NK-92 treated with Interleukin-12 subunit alpha and Interleukin-12 subunit beta, amount 100 ng/mL, for 24 hours (cell line): ENCODE measurements at regions not wholly inside any gene's neighbourhood (a gene's known extent, or its start where the extent isn't known, plus 50 kb on each side); places are given as distances from the start of the nearest gene placed in this dataset.

Source experiments
- DNase-seq: peaks from one replicate; lab custom pipeline; 2025; lab: John Stamatoyannopoulos, UW

GRCh38 chr2:37782155-37782673 is 110.8 kb upstream of the CDC42EP3 start:
- no peak for DNase-seq

GRCh38 chr2:37782721-37783371 is 111.4 kb upstream of the CDC42EP3 start:
- DNase-seq = no peak

- DNase-seq = no peak
Measured at GRCh38 chr2:37783545-37783944, 112.1 kb upstream of the CDC42EP3 start.

GRCh38 chr2:37784071-37784758 is 112.8 kb upstream of the CDC42EP3 start:
- DNase-seq = no peak

- no peak for DNase-seq
Measured at GRCh38 chr2:37784759-37785149, 113.3 kb upstream of the CDC42EP3 start.

GRCh38 chr2:37786191-37786698 is 114.8 kb upstream of the CDC42EP3 start:
- DNase-seq = no peak

GRCh38 chr2:37786854-37787253 is 115.4 kb upstream of the CDC42EP3 start:
- DNase-seq = no peak

- DNase-seq = no peak
Measured at GRCh38 chr2:37788602-37789209, 117.3 kb upstream of the CDC42EP3 start.

GRCh38 chr2:37790019-37790418 is 118.6 kb upstream of the CDC42EP3 start:
- no peak for DNase-seq

GRCh38 chr2:37790462-37790861 is 119.0 kb upstream of the CDC42EP3 start:
- DNase-seq = no peak

GRCh38 chr2:37792366-37792765 is 120.9 kb upstream of the CDC42EP3 start:
- no peak for DNase-seq

- DNase-seq = no peak
Measured at GRCh38 chr2:37793004-37793403, 121.6 kb upstream of the CDC42EP3 start.

GRCh38 chr2:37794717-37795116 is 123.3 kb upstream of the CDC42EP3 start:
- no peak for DNase-seq

- DNase-seq = no peak
Measured at GRCh38 chr2:37795456-37795855, 124.0 kb upstream of the CDC42EP3 start.

GRCh38 chr2:37795938-37796337 is 124.5 kb upstream of the CDC42EP3 start:
- DNase-seq = no peak

GRCh38 chr2:37796481-37796880 is 125.0 kb upstream of the CDC42EP3 start:
- DNase-seq = no peak

GRCh38 chr2:37797081-37797480 is 125.6 kb upstream of the CDC42EP3 start:
- DNase-seq = no peak

- DNase-seq = no peak
Measured at GRCh38 chr2:37798315-37799005, 126.6 kb upstream of the RMDN2 start.

GRCh38 chr2:37800176-37800858 is 124.8 kb upstream of the RMDN2 start:
- no peak for DNase-seq

- DNase-seq = no peak
Measured at GRCh38 chr2:37802211-37802752, 122.8 kb upstream of the RMDN2 start.

GRCh38 chr2:37802899-37803379 is 122.1 kb upstream of the RMDN2 start:
- no peak for DNase-seq
